Central memory CD8-positive, alpha-beta T cell (primary cell): ENCODE measurements at regions not wholly inside any gene's neighbourhood (a gene's known extent, or its start where the extent isn't known, plus 50 kb on each side); places are given as distances from the start of the nearest gene placed in this dataset.
A peak's percentile ranks its signal among the peaks of the same experiment; 100 is the strongest.

Source experiments
- ATAC-seq: fragments of 150-1000 bp; cut with Tn5 transposase; replicated peaks from 2 replicates; pipeline ENCODE4 v1.10.0; 2022; ENCODE audit warnings: mild to moderate bottlenecking, moderate FRiP score, moderate number of reproducible peaks; ENCODE audit not compliant: poor library complexity, severe bottlenecking; ENCODE audit errors: extremely low read depth
- DNase-seq, 2 donors: peaks; one replicate each; pipeline ENCODE4 v3.0.0; 2021; ENCODE audit warnings: low spot score in 2 of 2
- H3K27ac Mint-ChIP-seq: one replicate; pipeline ENCODE4 v1.8.0; 2022; ENCODE audit warnings: low read depth, mild to moderate bottlenecking, moderate library complexity, mixed read lengths
- H3K27me3 Mint-ChIP-seq: one replicate; pipeline ENCODE4 v1.8.0; 2022; ENCODE audit warnings: mixed read lengths
- H3K36me3 Mint-ChIP-seq: one replicate; pipeline ENCODE4 v1.8.0; 2022; ENCODE audit warnings: mild to moderate bottlenecking, moderate library complexity, mixed read lengths; ENCODE audit not compliant: insufficient read depth
- H3K4me1 Mint-ChIP-seq: one replicate; pipeline ENCODE4 v1.8.0; 2022; ENCODE audit warnings: mixed read lengths
- H3K4me3 Mint-ChIP-seq: one replicate; pipeline ENCODE4 v1.8.0; 2022; ENCODE audit warnings: mild to moderate bottlenecking, moderate library complexity, mixed read lengths
- H3K9me3 Mint-ChIP-seq: one replicate; pipeline ENCODE4 v1.8.0; 2022; ENCODE audit warnings: mixed read lengths

DNA sequence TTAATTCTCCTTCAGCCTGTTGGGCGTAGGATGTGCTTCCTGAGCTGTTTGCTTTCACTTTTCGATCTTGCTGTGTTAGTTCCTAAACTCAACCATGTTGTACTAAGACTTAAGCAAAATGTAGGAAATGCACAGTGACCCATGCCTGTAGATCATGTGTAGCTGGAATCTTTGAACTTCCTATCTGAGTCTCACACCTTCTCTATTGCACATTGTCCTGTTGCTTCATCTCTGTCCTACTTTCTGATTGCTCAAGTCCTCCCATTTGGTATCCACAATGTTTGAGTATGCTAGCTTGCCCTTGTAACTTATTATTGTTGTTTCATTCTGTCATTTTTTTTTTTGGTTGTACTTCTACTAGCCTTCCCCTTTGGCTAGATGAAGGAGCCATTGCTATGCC lies 239.6 kb downstream of the PPP1R2C start:
- Mint-ChIP-seq H3K36me3 (peaks cover 2% of the 10 kb centered on the region), H3K4me1 (peaks cover 37% of the 10 kb centered on the region), H3K9me3 (no peaks in the 10 kb centered on the region), H3K27me3 (no peaks in the 10 kb centered on the region), H3K27ac (peak overlapping the region; percentile 81), H3K4me3 (peak overlapping the region; percentile 58)
- DNase-seq = no peak
- no peak for ATAC-seq

DNA sequence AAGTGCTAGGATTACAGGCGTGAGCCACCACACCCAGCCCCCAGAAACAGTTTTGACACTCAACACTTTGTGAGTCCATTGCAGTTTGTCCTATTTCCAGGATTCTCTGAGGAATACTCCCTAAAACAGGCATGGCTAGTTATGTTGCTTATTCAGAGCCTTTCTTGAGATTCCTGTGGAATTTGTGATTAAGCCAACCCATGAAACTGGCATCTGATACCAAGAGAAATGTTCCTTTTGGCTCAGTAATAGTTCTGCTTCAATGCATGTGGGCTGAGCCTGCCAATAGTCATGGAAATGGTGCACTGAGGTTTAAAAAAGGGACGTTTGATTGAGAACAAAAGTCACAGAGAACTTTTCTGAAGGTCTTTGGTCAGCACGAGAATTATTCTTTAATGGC lies 241.7 kb downstream of the PPP1R2C start:
- no peak for DNase-seq
- peaks cover 2% of the 10 kb centered on the region for H3K36me3 Mint-ChIP-seq
- H3K9me3 Mint-ChIP-seq = no peaks in the 10 kb centered on the region
- H3K27ac Mint-ChIP-seq = no peak overlapping the region
- no peak for ATAC-seq
- H3K4me1 Mint-ChIP-seq = peaks cover 42% of the 10 kb centered on the region
- no peaks in the 10 kb centered on the region for H3K27me3 Mint-ChIP-seq
- no peak overlapping the region for H3K4me3 Mint-ChIP-seq

DNA sequence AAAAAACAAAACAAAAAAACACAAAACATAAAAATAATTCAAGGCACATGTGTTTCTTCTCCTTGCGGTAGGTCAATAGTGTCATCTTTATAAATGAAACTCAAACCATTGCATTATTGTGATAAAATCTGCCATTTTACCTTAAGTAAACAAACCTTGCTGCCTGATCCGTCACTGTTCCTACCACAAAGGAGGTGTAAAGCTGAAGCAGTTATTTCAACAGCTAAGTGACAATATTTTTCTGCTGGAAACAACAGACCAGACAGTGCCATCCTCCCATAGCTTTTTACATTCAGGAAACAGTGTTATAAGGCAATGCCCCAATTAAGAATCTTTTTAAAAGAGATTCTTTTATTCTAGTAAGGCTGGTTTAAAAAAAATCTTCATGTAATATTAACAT lies 242.7 kb downstream of the PPP1R2C start:
- ATAC-seq = peak; percentile 66
- H3K9me3 Mint-ChIP-seq = no peaks in the 10 kb centered on the region
- DNase-seq = no peak
- no peak overlapping the region for H3K4me3 Mint-ChIP-seq
- peaks cover 2% of the 10 kb centered on the region for H3K36me3 Mint-ChIP-seq
- H3K27me3 Mint-ChIP-seq = no peaks in the 10 kb centered on the region
- H3K4me1 Mint-ChIP-seq = peaks cover 48% of the 10 kb centered on the region
- H3K27ac Mint-ChIP-seq = peak overlapping the region; percentile 88

DNA sequence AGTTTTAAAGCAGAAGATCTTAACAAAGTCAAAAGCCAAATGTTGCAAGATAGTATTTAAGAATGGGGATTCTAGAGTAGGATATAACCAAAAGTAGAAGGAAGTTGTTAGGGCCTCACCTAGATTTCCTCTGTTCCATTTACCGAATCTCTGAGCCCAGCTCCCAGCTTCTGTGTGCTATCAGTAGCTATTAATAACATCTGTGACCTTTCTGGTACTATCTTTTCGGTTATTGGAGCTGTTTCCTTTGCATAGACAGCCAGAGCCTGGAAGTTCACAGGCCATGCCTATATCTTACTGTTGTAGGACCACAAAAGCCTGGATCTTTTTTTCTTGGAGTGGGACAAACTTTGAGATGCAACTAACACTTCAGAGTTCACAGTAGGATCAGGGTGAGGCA lies 244.2 kb downstream of the PPP1R2C start:
- peaks cover 49% of the 10 kb centered on the region for H3K4me1 Mint-ChIP-seq
- no peak overlapping the region for H3K4me3 Mint-ChIP-seq
- no peak overlapping the region for H3K27ac Mint-ChIP-seq
- H3K27me3 Mint-ChIP-seq = no peaks in the 10 kb centered on the region
- DNase-seq (no peak), ATAC-seq (no peak)
- peaks cover 2% of the 10 kb centered on the region for H3K36me3 Mint-ChIP-seq
- H3K9me3 Mint-ChIP-seq = no peaks in the 10 kb centered on the region

DNA sequence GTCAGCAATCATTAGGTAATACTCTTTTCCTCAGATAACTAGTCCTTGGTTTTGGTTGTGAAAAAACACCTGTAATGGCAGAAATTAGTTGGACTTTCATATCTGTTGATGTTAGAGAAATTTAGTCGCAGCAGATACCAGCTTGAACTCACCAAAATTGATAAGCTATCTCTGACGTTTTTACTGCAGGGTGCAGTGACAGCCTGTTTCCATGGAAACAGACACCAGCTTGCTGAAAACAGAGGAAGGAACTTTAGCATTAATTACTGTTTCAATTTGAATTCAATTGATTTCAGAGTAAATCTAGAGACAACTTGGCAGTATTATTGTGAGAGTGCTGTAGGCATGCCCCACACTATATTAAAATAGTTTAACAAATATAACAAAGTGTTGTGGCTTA lies 246.5 kb downstream of the PPP1R2C start:
- ATAC-seq (peak; percentile 71), DNase-seq (no peak)
- H3K9me3 Mint-ChIP-seq = no peaks in the 10 kb centered on the region
- peaks cover 2% of the 10 kb centered on the region for H3K36me3 Mint-ChIP-seq
- H3K27me3 Mint-ChIP-seq = no peaks in the 10 kb centered on the region
- peak overlapping the region; percentile 33 for H3K27ac Mint-ChIP-seq
- no peak overlapping the region for H3K4me3 Mint-ChIP-seq
- peaks cover 36% of the 10 kb centered on the region for H3K4me1 Mint-ChIP-seq

DNA sequence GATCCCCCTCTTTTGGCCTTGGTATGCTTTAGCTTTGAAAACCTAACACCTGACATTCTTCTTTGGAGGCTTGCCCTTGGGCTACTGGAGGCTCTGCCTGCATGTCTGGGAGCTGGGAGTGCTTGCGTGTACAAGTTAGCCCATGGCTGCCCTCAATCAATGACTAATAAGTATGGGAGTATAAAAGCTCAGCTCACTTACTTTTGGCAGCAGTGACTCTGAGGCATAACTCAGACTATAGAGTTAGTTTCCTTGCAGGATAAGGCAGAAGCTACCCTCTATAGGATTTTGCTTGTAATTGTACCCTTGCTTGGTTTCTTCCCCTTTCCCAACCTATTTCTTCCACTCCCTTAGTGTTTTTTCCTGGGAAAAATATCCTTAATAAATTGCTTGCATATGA lies 247.9 kb downstream of the PPP1R2C start:
- DNase-seq (no peak), ATAC-seq (no peak)
- no peak overlapping the region for H3K4me3 Mint-ChIP-seq
- peaks cover 2% of the 10 kb centered on the region for H3K36me3 Mint-ChIP-seq
- H3K27me3 Mint-ChIP-seq = no peaks in the 10 kb centered on the region
- peaks cover 31% of the 10 kb centered on the region for H3K4me1 Mint-ChIP-seq
- H3K27ac Mint-ChIP-seq = peak overlapping the region; percentile 33
- no peaks in the 10 kb centered on the region for H3K9me3 Mint-ChIP-seq

DNA sequence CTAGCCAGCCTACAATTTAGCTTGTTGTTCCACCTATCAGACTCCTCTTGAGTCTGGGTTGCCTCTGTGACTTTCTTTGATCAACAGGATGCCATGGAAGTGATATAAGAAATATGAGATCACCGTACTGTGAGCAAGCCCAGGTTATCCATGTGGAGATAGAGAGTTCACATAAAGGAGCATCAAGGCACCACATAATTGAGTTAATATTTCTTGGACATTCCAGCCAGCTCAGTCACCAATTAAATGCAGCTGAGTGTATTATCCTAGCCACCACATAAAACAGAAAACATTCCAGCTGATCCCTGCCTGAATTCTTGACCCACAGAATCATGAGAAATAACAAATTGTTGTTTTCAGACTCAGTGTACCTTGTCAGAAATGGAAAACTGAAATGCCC lies 253.6 kb downstream of the PPP1R2C start:
- ATAC-seq (no peak), DNase-seq (no peak)
- H3K4me1 Mint-ChIP-seq = no peaks in the 10 kb centered on the region
- no peak overlapping the region for H3K4me3 Mint-ChIP-seq
- no peak overlapping the region for H3K27ac Mint-ChIP-seq
- no peaks in the 10 kb centered on the region for H3K27me3 Mint-ChIP-seq
- no peaks in the 10 kb centered on the region for H3K36me3 Mint-ChIP-seq
- no peaks in the 10 kb centered on the region for H3K9me3 Mint-ChIP-seq

DNA sequence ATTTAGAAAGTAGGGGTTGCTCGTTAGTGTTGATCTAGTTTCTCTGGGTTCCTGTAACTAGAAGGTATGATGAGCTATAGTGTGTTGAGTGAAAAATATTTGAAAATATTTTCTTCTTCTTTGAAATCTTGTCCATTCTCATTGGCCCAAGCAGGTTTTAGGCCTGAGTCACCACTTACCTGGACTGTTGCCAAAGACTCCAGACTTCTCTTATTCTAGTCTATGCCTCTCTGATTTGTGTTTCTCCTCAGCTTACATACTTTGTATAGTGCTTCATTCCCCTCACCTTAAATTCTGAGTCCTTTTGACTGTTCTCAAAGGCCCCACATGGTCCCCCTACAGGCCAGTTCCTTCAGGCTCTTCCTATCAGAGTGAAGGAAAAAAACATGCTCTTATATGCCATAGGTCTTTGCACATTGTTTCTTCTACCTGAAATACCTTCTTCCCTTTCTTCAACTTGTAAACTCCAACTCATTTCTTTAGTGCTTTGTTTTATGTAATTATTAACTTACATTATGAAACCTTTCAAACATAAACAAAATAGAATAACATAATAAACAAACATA lies 258.2 kb downstream of the PPP1R2C start:
- DNase-seq (no peak), ATAC-seq (no peak)
- Mint-ChIP-seq H3K27ac (peak overlapping the region; percentile 67), H3K27me3 (no peaks in the 10 kb centered on the region), H3K4me3 (no peak overlapping the region), H3K9me3 (no peaks in the 10 kb centered on the region), H3K4me1 (no peaks in the 10 kb centered on the region), H3K36me3 (no peaks in the 10 kb centered on the region)

DNA sequence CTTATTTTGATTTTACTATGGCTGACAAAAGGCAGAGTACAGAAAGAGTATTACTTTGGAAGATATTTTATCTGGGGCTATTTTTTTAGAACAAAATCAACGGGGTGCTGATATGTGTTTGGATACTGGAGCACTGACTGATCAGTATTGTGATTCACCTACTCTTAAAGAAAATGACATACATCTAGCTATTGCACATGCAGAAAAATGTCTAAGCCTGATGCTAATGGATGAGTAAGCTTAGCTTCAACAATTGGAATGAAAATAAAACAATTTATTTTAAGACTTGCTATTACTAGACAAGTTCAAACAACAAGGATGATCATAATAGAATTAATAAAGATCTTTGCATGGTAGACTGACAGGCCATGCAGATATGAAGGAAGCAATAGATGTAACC lies 262.0 kb downstream of the PPP1R2C start:
- Mint-ChIP-seq H3K9me3 (no peaks in the 10 kb centered on the region), H3K27me3 (no peaks in the 10 kb centered on the region), H3K4me3 (no peak overlapping the region), H3K4me1 (no peaks in the 10 kb centered on the region), H3K36me3 (no peaks in the 10 kb centered on the region), H3K27ac (no peak overlapping the region)
- ATAC-seq (no peak), DNase-seq (no peak)

DNA sequence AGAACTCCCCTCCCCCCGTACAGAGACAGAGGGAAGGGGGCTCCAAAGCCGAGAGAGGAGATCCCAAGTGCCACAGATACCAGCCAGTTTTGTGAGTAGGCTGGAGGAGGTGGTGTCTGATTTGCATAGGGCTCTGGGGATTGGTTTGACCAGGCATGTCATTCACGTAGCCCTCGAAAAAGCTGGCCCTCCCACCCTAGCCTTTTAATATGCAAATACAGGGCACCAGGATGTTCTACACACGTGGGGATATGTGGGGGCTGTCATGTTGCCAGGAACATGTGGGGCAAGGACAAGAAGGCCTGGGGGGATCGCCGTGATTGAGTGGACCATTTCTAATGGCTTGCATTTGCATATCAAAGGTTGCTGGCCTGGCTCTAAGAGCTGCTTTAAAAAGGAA lies 272.9 kb downstream of the PPP1R2C start:
- DNase-seq (no peak), ATAC-seq (no peak)
- no peaks in the 10 kb centered on the region for H3K27me3 Mint-ChIP-seq
- peaks cover 4% of the 10 kb centered on the region for H3K4me1 Mint-ChIP-seq
- no peak overlapping the region for H3K27ac Mint-ChIP-seq
- H3K4me3 Mint-ChIP-seq = no peak overlapping the region
- H3K36me3 Mint-ChIP-seq = no peaks in the 10 kb centered on the region
- H3K9me3 Mint-ChIP-seq = peaks cover 13% of the 10 kb centered on the region

DNA sequence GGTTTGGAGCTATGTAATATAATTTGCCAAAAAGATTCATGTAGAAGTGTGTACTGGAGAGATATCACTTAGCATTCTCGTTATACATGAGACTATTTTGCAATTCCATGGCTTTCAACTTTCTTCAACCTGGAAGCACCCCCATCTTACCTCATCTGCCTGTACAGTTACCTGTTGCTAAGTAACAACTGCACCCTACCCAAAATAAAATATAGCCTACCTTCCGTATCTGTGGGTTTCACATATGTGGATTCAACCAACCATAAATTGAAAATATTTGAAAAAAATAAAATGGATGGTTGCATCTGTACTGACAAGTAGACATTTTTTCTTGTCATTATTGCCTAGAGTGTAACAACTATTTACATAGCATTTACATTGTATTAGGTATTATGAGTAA lies 278.3 kb downstream of the PPP1R2C start:
- H3K27ac Mint-ChIP-seq = no peak overlapping the region
- peaks cover 16% of the 10 kb centered on the region for H3K4me1 Mint-ChIP-seq
- ATAC-seq = no peak
- H3K27me3 Mint-ChIP-seq = no peaks in the 10 kb centered on the region
- H3K9me3 Mint-ChIP-seq = no peaks in the 10 kb centered on the region
- H3K4me3 Mint-ChIP-seq = no peak overlapping the region
- no peaks in the 10 kb centered on the region for H3K36me3 Mint-ChIP-seq
- DNase-seq = no peak

DNA sequence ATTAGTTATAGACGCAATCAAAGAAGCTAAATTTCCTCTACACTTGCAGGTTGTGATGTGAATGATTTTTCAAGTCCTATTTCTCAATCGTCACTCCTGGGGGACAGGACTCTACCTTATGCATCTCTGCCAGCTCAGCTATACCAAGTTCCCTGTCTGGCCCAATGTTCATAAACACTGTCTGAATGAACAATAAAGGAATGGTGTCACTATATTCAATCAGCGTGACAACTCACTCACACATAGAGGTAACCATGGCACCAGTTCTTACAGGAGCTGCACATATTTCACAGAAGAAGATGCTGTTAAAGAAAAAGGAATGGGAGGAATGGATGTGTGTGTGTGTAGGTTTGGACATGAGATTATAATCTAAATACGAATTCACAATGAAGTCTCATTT lies 280.6 kb downstream of the PPP1R2C start:
- H3K36me3 Mint-ChIP-seq = no peaks in the 10 kb centered on the region
- H3K27ac Mint-ChIP-seq = no peak overlapping the region
- no peak for DNase-seq
- no peak for ATAC-seq
- no peaks in the 10 kb centered on the region for H3K9me3 Mint-ChIP-seq
- no peak overlapping the region for H3K4me3 Mint-ChIP-seq
- peaks cover 20% of the 10 kb centered on the region for H3K4me1 Mint-ChIP-seq
- no peaks in the 10 kb centered on the region for H3K27me3 Mint-ChIP-seq

DNA sequence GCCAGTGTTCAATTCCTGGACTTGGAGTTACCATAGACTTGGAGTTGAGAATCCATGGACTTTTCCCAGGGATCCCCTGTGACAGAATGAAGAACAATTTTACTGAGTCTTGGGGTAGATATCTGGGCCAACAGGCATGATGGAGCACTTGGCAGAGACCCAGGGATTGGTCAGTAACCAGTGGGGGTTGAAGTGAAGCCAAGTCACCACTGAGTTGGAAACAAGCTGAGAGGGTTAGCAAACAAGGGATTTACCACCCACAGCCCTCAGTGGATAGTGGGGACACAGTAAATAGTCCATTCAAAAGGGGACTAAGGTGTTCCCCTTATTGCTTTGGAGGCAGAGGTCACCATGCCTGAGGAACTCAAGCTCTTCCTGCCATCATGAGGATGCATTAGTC lies 281.7 kb downstream of the PPP1R2C start:
- ATAC-seq (no peak), DNase-seq (no peak)
- H3K9me3 Mint-ChIP-seq = no peaks in the 10 kb centered on the region
- no peaks in the 10 kb centered on the region for H3K27me3 Mint-ChIP-seq
- H3K4me1 Mint-ChIP-seq = peaks cover 16% of the 10 kb centered on the region
- no peak overlapping the region for H3K4me3 Mint-ChIP-seq
- no peaks in the 10 kb centered on the region for H3K36me3 Mint-ChIP-seq
- no peak overlapping the region for H3K27ac Mint-ChIP-seq

DNA sequence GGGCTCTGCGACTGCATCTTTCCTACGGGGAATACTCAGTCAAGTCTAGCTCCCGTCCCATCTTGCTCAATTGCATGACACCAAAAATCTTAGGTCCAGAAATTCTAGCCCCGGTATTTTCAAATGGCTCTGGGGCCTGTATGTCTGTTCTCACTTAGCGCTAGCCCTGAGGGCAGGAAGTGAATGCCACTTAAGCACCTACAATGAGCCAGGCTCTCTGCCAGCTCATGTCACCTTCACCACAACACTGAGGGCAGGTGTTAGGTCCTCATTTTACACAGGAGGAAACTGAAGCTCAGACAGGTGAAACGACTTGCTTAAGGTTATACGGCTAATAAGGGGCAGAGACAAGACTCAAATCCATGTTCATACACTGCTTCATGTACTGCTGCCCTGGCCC lies 282.8 kb downstream of the PPP1R2C start:
- Mint-ChIP-seq H3K9me3 (no peaks in the 10 kb centered on the region), H3K36me3 (no peaks in the 10 kb centered on the region)
- ATAC-seq = peak; percentile 92

More for the DNA sequence above, 282.8 kb downstream of the PPP1R2C start:
- Mint-ChIP-seq H3K4me1 (peaks cover 16% of the 10 kb centered on the region), H3K4me3 (no peak overlapping the region), H3K27ac (no peak overlapping the region), H3K27me3 (no peaks in the 10 kb centered on the region)
- peak in 1 of 2 donors; percentile 11 for DNase-seq
